22Rv1 (cell line): ENCODE measurements at regions not wholly inside any gene's neighbourhood (a gene's known extent, or its start where the extent isn't known, plus 50 kb on each side); places are given as distances from the start of the nearest gene placed in this dataset.

Experiments
- H3K27ac ChIP-seq: fragments of 450-650 bp; 2 replicates; pipeline ENCODE4 v1.5.1; 2017
- ZFX ChIP-seq: fragments of 450-650 bp; IDR thresholded peaks from 2 replicates; pipeline ENCODE4 v1.6.1; 2017; ENCODE audit warnings: antibody characterized with exemption, borderline replicate concordance
- TF ChIP-seq, protein P1 (sequence below): fragments of 450-650 bp; IDR thresholded peaks from 2 replicates; pipeline ENCODE4 v1.5.1; 2017; ENCODE audit warnings: mild to moderate bottlenecking

DNA sequence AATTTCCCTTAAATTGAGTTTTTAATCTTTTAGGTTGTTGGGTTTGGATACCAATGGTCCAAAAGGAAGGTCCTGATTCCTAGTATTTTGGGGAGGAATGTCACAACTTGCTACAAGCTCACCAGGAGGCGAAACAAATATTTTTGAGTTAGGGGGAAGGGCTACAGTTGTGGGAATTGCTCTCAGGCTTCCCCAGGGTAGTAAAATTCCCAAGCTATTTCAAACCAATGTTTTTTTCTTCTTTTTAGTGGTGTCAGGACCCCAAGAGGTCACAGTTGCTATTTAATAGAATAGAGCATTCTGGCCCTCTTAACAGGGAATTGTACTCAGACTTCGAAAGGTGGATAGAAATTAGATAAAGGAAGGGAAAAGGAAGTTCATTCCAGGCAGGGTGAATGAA lies 68.5 kb upstream of the ST3GAL5 start:
- no peak overlapping the region for H3K27ac ChIP-seq
- TF ChIP-seq, protein P1, sequence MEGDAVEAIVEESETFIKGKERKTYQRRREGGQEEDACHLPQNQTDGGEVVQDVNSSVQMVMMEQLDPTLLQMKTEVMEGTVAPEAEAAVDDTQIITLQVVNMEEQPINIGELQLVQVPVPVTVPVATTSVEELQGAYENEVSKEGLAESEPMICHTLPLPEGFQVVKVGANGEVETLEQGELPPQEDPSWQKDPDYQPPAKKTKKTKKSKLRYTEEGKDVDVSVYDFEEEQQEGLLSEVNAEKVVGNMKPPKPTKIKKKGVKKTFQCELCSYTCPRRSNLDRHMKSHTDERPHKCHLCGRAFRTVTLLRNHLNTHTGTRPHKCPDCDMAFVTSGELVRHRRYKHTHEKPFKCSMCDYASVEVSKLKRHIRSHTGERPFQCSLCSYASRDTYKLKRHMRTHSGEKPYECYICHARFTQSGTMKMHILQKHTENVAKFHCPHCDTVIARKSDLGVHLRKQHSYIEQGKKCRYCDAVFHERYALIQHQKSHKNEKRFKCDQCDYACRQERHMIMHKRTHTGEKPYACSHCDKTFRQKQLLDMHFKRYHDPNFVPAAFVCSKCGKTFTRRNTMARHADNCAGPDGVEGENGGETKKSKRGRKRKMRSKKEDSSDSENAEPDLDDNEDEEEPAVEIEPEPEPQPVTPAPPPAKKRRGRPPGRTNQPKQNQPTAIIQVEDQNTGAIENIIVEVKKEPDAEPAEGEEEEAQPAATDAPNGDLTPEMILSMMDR = no peak
- no peak for TF ChIP-seq ZFX

DNA sequence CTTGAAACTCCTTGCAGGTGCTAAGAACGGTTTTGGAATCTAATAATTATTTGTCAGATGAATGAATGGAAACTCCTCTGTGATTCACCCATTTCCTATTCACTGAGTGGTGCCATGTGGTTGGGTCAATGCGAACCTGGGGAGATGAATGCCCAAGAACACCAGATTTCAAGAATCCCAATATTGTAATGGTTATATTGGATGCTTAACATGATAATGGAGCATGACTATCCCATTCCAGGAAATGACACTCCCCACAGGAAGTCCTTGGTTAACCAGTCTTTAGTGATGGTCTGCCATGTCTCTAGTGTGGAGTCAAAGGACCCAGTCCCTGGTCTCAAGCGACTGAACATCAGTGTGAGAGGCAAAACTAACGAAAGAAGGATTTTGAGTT lies 67.9 kb upstream of the ST3GAL5 start:
- no peak overlapping the region for H3K27ac ChIP-seq
- no peak for TF ChIP-seq ZFX
- TF ChIP-seq, protein P1 = no peak

DNA sequence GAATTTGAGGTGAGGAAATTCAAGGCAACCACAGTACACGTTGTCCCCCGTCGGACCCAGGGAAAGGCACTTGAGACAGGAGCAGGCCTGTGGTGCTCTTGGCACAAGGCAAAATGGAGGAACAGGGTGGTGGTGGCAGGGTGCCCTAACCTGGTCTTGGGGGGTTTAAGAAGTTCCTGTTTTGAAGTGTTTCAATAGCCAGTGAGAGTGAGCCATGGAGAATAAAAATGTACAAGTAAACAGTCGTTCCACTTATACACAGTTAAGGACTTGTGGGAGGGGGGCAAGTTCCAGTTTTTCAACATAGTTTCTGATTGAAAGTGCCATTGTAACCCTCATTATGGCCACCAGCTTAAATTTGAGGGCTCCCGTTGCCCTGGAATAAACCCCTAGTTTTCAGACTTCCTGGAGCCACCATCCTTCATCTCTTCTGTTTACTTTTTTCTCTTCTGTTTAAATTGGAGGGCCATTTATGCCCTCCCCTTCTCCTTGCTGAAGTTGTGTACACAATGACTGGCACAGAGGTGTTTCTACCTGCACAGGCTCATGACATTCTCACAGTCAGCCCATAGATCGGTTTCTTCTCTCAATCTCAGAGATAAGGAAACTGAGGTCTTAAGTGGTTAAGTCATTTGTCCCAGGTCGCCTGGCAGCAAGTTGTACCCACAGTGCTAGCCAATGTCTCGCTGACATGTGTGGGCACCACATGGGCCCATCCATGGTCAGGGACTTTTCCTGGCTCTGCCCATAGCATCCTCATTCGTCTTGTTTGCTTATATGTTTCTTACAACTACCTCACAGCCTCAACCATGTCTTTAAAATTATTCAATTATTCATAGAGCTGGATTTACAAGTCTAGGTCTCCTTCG lies 66.0 kb upstream of the ST3GAL5 start:
- TF ChIP-seq, protein P1 = no peak
- TF ChIP-seq ZFX = no peak
- H3K27ac ChIP-seq = peak overlapping the region; percentile 85

DNA sequence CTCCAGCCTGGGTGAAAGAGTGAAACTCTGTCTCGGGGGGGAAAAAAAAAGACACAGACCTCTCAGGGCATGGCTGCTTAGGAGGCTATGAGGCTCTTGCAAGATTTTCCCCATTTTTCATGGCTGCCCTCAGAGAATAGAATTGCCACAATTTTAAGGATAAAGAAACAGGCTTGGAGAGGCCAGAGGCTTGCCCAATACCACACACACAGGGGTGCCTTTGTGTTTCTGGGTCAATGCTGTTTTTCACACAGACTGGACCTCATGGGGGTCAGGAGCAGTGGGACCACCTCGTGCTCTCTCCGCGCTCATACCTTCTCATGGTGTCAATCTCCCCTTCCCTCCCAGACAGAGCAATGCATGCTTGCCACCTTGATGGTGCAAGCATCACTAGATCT lies 65.4 kb upstream of the ST3GAL5 start:
- TF ChIP-seq ZFX = no peak
- TF ChIP-seq, protein P1 = no peak
- peak overlapping the region; percentile 85 for H3K27ac ChIP-seq

DNA sequence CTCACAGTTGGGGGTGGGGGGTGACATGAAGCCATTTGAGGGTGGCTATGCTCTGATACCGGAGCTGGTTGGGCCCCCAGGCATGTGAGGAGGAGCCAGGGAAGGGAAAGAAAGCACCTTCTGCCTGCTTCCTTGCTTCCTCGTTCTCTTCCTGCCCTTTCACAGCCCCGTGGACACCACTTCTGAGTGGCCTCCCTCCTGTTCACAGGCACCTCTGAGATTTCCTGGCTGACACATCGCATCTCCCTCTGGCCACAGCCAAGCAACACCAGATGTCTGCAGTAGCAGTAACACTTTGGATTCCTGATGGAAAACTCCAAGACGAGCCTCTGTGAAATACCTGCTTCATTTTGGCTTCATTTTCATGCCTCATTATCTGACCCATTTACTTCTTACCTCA lies 64.7 kb upstream of the ST3GAL5 start:
- peak overlapping the region; percentile 85 for H3K27ac ChIP-seq

DNA sequence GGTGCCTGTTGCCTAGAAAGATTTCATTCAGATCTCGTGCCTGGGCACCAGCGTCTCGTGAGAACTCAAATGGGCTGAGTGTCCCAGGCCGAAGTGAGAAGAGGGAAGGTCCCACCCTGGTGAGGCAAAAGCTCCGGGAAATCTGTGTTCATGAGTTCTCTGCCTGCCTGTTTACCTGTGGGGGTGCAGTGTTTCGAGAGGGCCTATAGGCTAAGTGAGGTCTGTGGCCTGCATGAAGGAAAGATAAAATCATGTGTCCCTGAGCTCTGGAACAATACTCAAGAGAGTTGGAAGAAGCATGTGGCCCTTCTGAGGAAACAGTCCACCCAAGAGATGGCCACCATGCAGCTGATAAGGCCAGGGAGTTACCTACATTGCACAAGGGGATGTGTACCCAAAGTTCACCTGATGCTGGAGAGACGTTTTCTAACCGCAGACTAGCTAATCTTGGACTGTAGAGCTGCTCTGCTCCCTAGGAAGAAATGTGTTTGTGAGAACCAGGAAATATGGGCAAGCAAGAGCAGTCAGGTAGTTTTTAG lies 63.5 kb upstream of the ST3GAL5 start:
- TF ChIP-seq, protein P1 = no peak
- no peak for TF ChIP-seq ZFX
- H3K27ac ChIP-seq = peak overlapping the region; percentile 85; the same call in 1 of the 2 replicates

More for the DNA sequence above, 64.7 kb upstream of the ST3GAL5 start:
- TF ChIP-seq ZFX = no peak
- TF ChIP-seq, protein P1 = no peak
